Heart right ventricle (tissue), 16 donors: ENCODE measurements at regions not wholly inside any gene's neighbourhood (a gene's known extent, or its start where the extent isn't known, plus 50 kb on each side); places are given as distances from the start of the nearest gene placed in this dataset.

Experiments
- ATAC-seq, 8 donors: fragments of 200-7000 bp; cut with Tn5 transposase; one replicate each; pipeline ENCODE4 v1.9.1; 2020; ENCODE audit warnings: mild to moderate bottlenecking in 8 of 8, moderate library complexity in 8 of 8, moderate number of reproducible peaks in 1 of 8
- DNase-seq, 2 donors: peaks; one replicate each; pipeline ENCODE4 v3.0.0-alpha.2; 2020
- H3K27ac ChIP-seq, 10 donors: fragments of 200-600 bp; sonication (generic) in 2 of 10; one replicate each; pipeline versions ENCODE4 v1.5.0 to v1.8.0; 2020 to 2022; ENCODE audit warnings: mild to moderate bottlenecking in 3 of 10
- H3K27me3 ChIP-seq, 7 donors: fragments of 200-600 bp; one replicate each; pipeline ENCODE4 v1.8.0; 2021 to 2022; ENCODE audit warnings: mild to moderate bottlenecking in 2 of 7
- H3K36me3 ChIP-seq, 9 donors: fragments of 200-600 bp; sonication (generic) in 1 of 9; one replicate each; pipeline versions ENCODE4 v1.5.0 to v1.8.0; 2020 to 2022; ENCODE audit warnings: mild to moderate bottlenecking in 2 of 9
- H3K4me1 ChIP-seq, 9 donors: fragments of 200-600 bp; sonication (generic) in 1 of 9; one replicate each; pipeline versions ENCODE4 v1.5.0 to v1.8.0; 2020 to 2022; ENCODE audit warnings: mild to moderate bottlenecking in 4 of 9
- H3K4me3 ChIP-seq, 10 donors: fragments of 200-600 bp; sonication (generic) in 2 of 10; one replicate each; pipeline versions ENCODE4 v1.5.0 to v1.8.0; 2020 to 2022; ENCODE audit warnings: mild to moderate bottlenecking in 7 of 10, moderate library complexity in 2 of 10
- H3K9me3 ChIP-seq, 11 donors: fragments of 200-600 bp in 10 of 11; sonication (generic) in 2 of 11; one replicate each; pipeline versions ENCODE4 v1.5.0 to v1.8.0; 2013 to 2022; ENCODE audit warnings: mild to moderate bottlenecking in 2 of 11, control low read depth in 1 of 11, moderate library complexity in 1 of 11
- WGBS, 2 donors: extraction: QIAGEN DNeasy Blood & Tissue Kit; methylation state at CpG; one replicate each; pipeline ENCODE4 v1.1.7; 2013; ENCODE audit warnings: inconsistent platforms in 1 of 2; 5-methylcytosine and 5-hydroxymethylcytosine counted together
- intact Hi-C, 10 donors: fragments of 100-400 bp; cut with DNase I; formaldehyde crosslinking; loops; one replicate each; pipeline versions ENCODE4 v1.11.1 to v1.14.2; 2022
- TF ChIP-seq, protein P1 (sequence below), 9 donors: fragments of 200-600 bp; sonication (generic) in 2 of 9; IDR thresholded peaks; one replicate each; pipeline versions ENCODE4 v1.5.0 to v1.8.0; 2021 to 2022; ENCODE audit warnings: antibody characterized with exemption in 9 of 9, mild to moderate bottlenecking in 5 of 9, moderate library complexity in 1 of 9
- donor health status: Arrhythmogenic right ventricular cardiomyopathy.
- donor health status: ischemic (EF 13 %, LVEDD 7.1; RV severe dilation, severe dysfunction).
- donor health status: healthy with polysubstance abuse.
- donor health status: DM: no; HTN: yes; CAD: no.
- donor health status: DM: no; HTN: no; CAD: no.
- donor health status: ischemic (EF 25% LVEDD 6.9; RV normal size, moderate dysfunction).
- donor health status: ischemic (EF 25% LVEDD 5.7; RV mildly dilated, moderate dysfunction).
- donor health status: healthy.
- donor health status: DM: yes; HTN: yes; CAD: no.
- donor health status: Ischemic cardiomyopathy.
- donor health status: ischemic (EF 35%, LVEDD 5.7; RV mildly dilated, moderate dysfunction).
- donor health status: nonischemic (EF 11% LVEDD 7.7; RV severe dilation, severe dysfunction).
- donor health status: DM: yes; HTN: yes; CAD: no.
- donor health status: PGD.
- donor health status: ischemic (EF 29% LVEDD 5.4; RV normal size, mild dysfunction).
- donor health status: nonischemic (EF 23%, LVEDD 6.1; RV moderate dilation, normal function).

DNA sequence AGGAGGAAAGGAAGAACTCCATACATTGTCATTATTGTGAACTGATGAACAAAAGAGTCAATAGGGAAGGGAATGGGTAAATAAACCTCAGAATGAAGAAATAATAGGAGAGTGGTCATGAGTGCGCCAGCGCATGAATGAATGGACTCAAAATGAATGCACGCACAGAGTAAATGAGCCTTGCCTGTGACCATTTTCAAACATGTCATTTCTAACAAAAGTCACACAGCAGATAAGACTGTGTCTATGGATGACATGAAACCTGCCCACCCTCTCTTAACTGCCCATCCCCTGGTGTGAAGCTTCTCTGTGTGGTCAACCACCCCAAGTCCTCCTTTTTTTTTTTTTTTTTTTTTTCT, 121.1 kb upstream of the TEX51 start:
- H3K4me3 ChIP-seq: peak overlapping the region in 8 of 10 donors; percentile 36 to 79 (median 70)

DNA sequence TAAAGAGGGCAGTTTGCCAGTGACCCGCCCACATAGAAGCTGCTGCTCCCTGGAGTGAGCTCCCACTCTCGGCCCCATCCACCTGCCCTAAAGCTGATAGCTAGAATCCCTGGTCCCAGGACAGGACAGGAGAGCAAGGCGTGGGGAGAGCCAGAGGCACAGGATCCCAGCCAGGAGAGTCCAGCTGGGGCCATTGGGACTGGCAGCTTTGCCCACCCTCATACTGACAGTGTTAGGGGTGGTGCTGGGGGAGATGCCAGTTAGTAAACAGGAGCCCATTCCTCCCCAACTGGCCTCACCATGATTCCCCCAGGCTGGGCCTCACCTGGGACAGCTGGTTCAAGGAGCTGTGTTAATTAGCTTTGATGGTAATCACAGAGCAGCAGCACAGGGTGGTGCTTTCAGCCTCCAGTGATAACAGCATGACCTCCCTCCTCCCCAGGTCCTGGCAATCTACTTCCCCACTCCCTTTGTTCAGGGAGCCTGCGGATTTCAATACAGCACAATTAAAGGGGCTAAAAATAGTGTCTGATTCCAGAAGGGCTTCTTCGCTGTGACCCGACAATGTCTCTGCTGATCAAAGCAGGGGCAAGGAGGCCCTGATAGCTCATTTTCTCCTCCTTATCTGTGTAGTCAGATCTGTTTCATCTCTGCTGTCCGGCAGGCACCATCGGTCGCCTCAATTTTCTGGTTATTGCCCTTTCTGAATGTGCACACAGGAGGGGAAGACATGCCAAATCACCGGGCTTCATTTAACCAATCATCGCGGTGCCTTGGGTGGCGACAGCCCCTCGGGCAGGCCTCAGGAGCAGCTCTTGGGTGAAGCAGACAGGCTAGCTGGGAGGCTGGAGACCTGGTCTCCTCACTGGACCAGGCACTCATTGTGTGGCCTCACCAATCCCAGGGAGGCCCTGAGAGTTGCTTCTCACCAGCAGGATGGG, 119.9 kb upstream of the TEX51 start:
- Histone ChIP-seq H3K27me3 (peaks cover 0 to 38% (median 14%) of the 10 kb centered on the region in 7 donors), H3K4me1 (peaks cover 0 to 11% (median 0%) of the 10 kb centered on the region in 9 donors), H3K4me3 (no peak overlapping the region), H3K27ac (no peak overlapping the region), H3K9me3 (no peaks in the 10 kb centered on the region), H3K36me3 (no peaks in the 10 kb centered on the region)
- DNase-seq: no peak
- TF ChIP-seq, protein P1, sequence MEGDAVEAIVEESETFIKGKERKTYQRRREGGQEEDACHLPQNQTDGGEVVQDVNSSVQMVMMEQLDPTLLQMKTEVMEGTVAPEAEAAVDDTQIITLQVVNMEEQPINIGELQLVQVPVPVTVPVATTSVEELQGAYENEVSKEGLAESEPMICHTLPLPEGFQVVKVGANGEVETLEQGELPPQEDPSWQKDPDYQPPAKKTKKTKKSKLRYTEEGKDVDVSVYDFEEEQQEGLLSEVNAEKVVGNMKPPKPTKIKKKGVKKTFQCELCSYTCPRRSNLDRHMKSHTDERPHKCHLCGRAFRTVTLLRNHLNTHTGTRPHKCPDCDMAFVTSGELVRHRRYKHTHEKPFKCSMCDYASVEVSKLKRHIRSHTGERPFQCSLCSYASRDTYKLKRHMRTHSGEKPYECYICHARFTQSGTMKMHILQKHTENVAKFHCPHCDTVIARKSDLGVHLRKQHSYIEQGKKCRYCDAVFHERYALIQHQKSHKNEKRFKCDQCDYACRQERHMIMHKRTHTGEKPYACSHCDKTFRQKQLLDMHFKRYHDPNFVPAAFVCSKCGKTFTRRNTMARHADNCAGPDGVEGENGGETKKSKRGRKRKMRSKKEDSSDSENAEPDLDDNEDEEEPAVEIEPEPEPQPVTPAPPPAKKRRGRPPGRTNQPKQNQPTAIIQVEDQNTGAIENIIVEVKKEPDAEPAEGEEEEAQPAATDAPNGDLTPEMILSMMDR (IDR thresholded peaks at IDR 0.05): no peak
- no peak for ATAC-seq
- intact Hi-C loops: loop anchor here (5.0 to 10.0 kb wide), 10 partner anchors 114 to 1034 kb away; partner anchors contain the start of gene GYPC (in 5 of the 10)
- 47 to 60% methylated on average over 14 of the region's 14 CpGs for WGBS, 2 donors

More for the DNA sequence above, 121.1 kb upstream of the TEX51 start:
- no peak for DNase-seq
- WGBS, 2 donors: 30 to 32% methylated on average over 3 of the region's 3 CpGs
- Histone ChIP-seq H3K36me3 (no peaks in the 10 kb centered on the region), H3K27ac (peak overlapping the region in 1 of 10 donors; percentile 67), H3K27me3 (peaks cover 0 to 29% (median 8%) of the 10 kb centered on the region in 7 donors), H3K4me1 (peaks cover 0 to 11% (median 0%) of the 10 kb centered on the region in 9 donors), H3K9me3 (no peaks in the 10 kb centered on the region)
- ATAC-seq: no peak
- TF ChIP-seq, protein P1 (IDR thresholded peaks at IDR 0.05): peak in 2 of 9 donors; percentile 2 to 7
- intact Hi-C loops: loop anchor here (1.0 to 10.0 kb wide), 13 partner anchors 113 to 1033 kb away; partner anchors contain the start of gene GYPC (in 5 of the 10)

DNA sequence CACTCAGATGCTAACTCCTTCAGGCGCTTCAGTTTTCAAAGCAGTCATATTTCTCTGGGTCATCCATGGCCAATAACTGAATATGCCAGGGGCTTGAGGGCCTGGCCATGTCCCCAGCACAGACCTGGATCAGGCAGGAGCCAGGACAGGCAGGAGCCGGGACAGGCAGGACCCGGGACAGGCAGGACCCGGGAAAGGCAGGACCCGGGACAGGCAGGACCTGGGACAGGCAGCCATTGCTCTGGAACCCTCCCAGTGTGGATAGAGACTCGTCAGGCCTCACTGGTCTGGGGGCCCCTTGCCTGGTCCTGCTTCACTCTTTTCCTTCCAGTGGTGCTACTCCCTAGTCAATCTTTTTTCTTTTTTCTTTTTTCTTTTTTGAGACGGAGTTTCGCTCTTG, 117.5 kb upstream of the TEX51 start:
- Histone ChIP-seq H3K9me3 (no peaks in the 10 kb centered on the region), H3K36me3 (no peaks in the 10 kb centered on the region), H3K27me3 (peaks cover 0 to 38% (median 14%) of the 10 kb centered on the region in 7 donors), H3K4me1 (peaks cover 0 to 8% (median 0%) of the 10 kb centered on the region in 9 donors), H3K27ac (no peak overlapping the region), H3K4me3 (no peak overlapping the region)
- whole genome bisulfite sequencing, 2 donors: 87 to 89% methylated on average over 8 of the region's 8 CpGs
- no peak for DNase-seq
- TF ChIP-seq, protein P1 (IDR thresholded peaks at IDR 0.05): no peak
- no peak for ATAC-seq
- intact Hi-C loops: loop anchor here in 3 of 10 donors (5.0 to 10.0 kb wide), 2 partner anchors 536 to 539 kb away; no protein-coding TSS in a partner anchor

DNA sequence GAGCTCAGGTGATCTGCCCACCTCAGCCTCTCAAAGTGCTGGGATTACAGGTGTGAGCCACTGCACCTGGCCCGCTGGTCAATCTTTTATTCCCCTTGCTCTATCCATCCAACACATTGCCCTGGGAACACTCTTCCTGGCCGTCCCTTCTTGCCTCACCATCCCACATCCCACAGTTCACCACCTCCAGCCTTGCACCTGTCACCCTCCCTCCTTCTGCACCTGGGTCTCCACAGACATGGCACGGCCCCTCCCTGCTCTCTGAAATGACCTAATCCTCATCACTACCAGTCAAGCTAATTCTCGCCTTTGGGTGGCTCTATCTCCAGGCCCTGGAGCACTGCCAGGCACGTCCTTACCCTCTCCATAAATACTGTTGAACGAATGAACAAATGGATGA, 116.9 kb upstream of the TEX51 start:
- no peak for DNase-seq

More for the DNA sequence above, 116.9 kb upstream of the TEX51 start:
- Histone ChIP-seq H3K9me3 (no peaks in the 10 kb centered on the region), H3K4me1 (peaks cover 0 to 4% (median 0%) of the 10 kb centered on the region in 9 donors), H3K27me3 (peaks cover 0 to 38% (median 14%) of the 10 kb centered on the region in 7 donors), H3K4me3 (no peak overlapping the region), H3K36me3 (no peaks in the 10 kb centered on the region), H3K27ac (no peak overlapping the region)
- TF ChIP-seq, protein P1 (IDR thresholded peaks at IDR 0.05): no peak
- ATAC-seq: no peak
- 60 to 66% methylated on average over 6 of the region's 6 CpGs for WGBS, 2 donors
- intact Hi-C loops: loop anchor here in 4 of 10 donors (2.0 to 10.0 kb wide), 3 partner anchors 75 to 540 kb away; no protein-coding TSS in a partner anchor
